Neural cell (in vitro differentiated cells): ENCODE measurements at regions not wholly inside any gene's neighbourhood (a gene's known extent, or its start where the extent isn't known, plus 50 kb on each side); places are given as distances from the start of the nearest gene placed in this dataset.
"Not testable (repeated sequence)": the region's sequence is repeated elsewhere in the genome, so short reads cannot be mapped to it uniquely, and the experiment has no call there.

Experiments
- H2AFZ ChIP-seq: fragments of 200-600, 300-800 bp; sonication (generic), shearing (Covaris generic); 2 replicates; pipeline ENCODE4 v1.6.0; 2014; ENCODE audit warnings: low read depth, mild to moderate bottlenecking, antibody characterized with exemption, low read length, moderate library complexity
- H3F3A ChIP-seq: fragments of 200-600 bp; shearing (Covaris generic); 2 replicates; pipeline ENCODE4 v1.6.1; 2016; ENCODE audit warnings: mild to moderate bottlenecking, moderate library complexity, mixed read lengths, antibody characterized with exemption, low read length; ENCODE audit not compliant: insufficient read depth, poor library complexity, severe bottlenecking
- H3K27ac ChIP-seq: fragments of 200-600, 300-800 bp; sonication (generic), shearing (Covaris generic); 2 replicates; pipeline ENCODE4 v1.5.1; 2014; ENCODE audit warnings: mild to moderate bottlenecking, low read length, moderate library complexity
- H3K27me3 ChIP-seq: fragments of 300-800, 200-600 bp; sonication (generic), shearing (Covaris generic); 2 replicates; pipeline ENCODE4 v1.6.0; 2014; ENCODE audit warnings: mild to moderate bottlenecking, low read depth, low read length, moderate library complexity; ENCODE audit not compliant: insufficient read depth
- H3K36me3 ChIP-seq: fragments of 300-800, 200-600 bp; sonication (generic), shearing (Covaris generic); 2 replicates; pipeline ENCODE4 v1.5.1; 2014; ENCODE audit warnings: mild to moderate bottlenecking, antibody characterized with exemption, low read length, moderate library complexity; ENCODE audit not compliant: insufficient read depth
- H3K4me2 ChIP-seq: fragments of 300-800, 200-600 bp; sonication (generic), shearing (Covaris generic); 2 replicates; pipeline ENCODE4 v1.6.0; 2014; ENCODE audit warnings: mild to moderate bottlenecking, low read length
- H3K4me3 ChIP-seq: fragments of 300-800, 200-600 bp; sonication (generic), shearing (Covaris generic); 2 replicates; pipeline ENCODE4 v1.5.1; 2014; ENCODE audit warnings: mild to moderate bottlenecking, low read length, moderate library complexity
- H3K79me2 ChIP-seq: fragments of 200-600 bp; shearing (Covaris generic); replicated peaks from 2 replicates; pipeline ENCODE4 v1.6.0; 2014; ENCODE audit warnings: mild to moderate bottlenecking, low read length, moderate library complexity; ENCODE audit not compliant: insufficient read depth
- H3K9ac ChIP-seq: fragments of 300-800, 200-600 bp; sonication (generic), shearing (Covaris generic); 2 replicates; pipeline ENCODE4 v1.6.1; 2016; ENCODE audit warnings: mild to moderate bottlenecking, low read length, mixed read lengths
- H3K9me2 ChIP-seq: fragments of 200-600 bp; shearing (Covaris generic); 2 replicates; pipeline ENCODE4 v1.6.1; 2016; ENCODE audit warnings: mild to moderate bottlenecking, low read length, mixed read lengths; ENCODE audit not compliant: insufficient read depth
- H3K9me3 ChIP-seq: fragments of 200-600, 300-800 bp; sonication (generic), shearing (Covaris generic); 2 replicates; pipeline ENCODE4 v1.6.1; 2016; ENCODE audit warnings: mild to moderate bottlenecking, mixed run types, low read length, moderate library complexity, mixed read lengths
- H4K20me1 ChIP-seq: fragments of 200-600 bp; shearing (Covaris generic); 2 replicates; pipeline ENCODE4 v1.6.1; 2016; ENCODE audit warnings: mild to moderate bottlenecking, mixed run types; ENCODE audit not compliant: insufficient read depth
- EP300 ChIP-seq: fragments of 450-650 bp; conservative IDR thresholded peaks from 2 replicates; pipeline ENCODE4 v1.6.1; 2014; ENCODE audit warnings: antibody characterized with exemption, mild to moderate bottlenecking, moderate library complexity; ENCODE audit not compliant: poor library complexity, severe bottlenecking
- EZH2 ChIP-seq: fragments of 200-600, 300-800 bp; shearing (Covaris generic), sonication (generic); IDR thresholded peaks from 2 replicates; pipeline ENCODE4 v1.6.1; 2014; ENCODE audit warnings: antibody characterized with exemption, low read length, borderline replicate concordance, mild to moderate bottlenecking; ENCODE audit not compliant: insufficient read depth, poor library complexity, severe bottlenecking
- MXI1 ChIP-seq: fragments of 450-650 bp; conservative IDR thresholded peaks from 2 replicates; pipeline ENCODE4 v1.6.1; 2014; ENCODE audit warnings: antibody characterized with exemption, mild to moderate bottlenecking; ENCODE audit not compliant: poor library complexity, severe bottlenecking
- POLR2AphosphoS5 ChIP-seq: IDR thresholded peaks from 2 replicates; pipeline ENCODE4 v1.6.1; 2012
- RAD21 ChIP-seq: fragments of 450-650 bp; conservative IDR thresholded peaks from 2 replicates; pipeline ENCODE4 v1.6.1; 2014; ENCODE audit warnings: antibody characterized with exemption, mild to moderate bottlenecking, moderate library complexity
- SMC3 ChIP-seq: fragments of 450-650 bp; conservative IDR thresholded peaks from 2 replicates; pipeline ENCODE4 v1.6.1; 2014; ENCODE audit warnings: antibody characterized with exemption, mild to moderate bottlenecking, moderate library complexity; ENCODE audit not compliant: poor library complexity
- TAF1 ChIP-seq: IDR thresholded peaks from 2 replicates; pipeline ENCODE4 v1.6.1; 2012; ENCODE audit warnings: low read depth
- TF ChIP-seq, protein P1 (sequence below): fragments of 450-650 bp; IDR thresholded peaks from 2 replicates; pipeline ENCODE4 v1.5.1; 2014; ENCODE audit warnings: antibody characterized with exemption, mild to moderate bottlenecking, moderate library complexity; ENCODE audit not compliant: poor library complexity, severe bottlenecking
- TF ChIP-seq, protein P2 (sequence below): IDR thresholded peaks from 2 replicates; pipeline ENCODE4 v1.6.1; 2012; ENCODE audit warnings: borderline replicate concordance

DNA sequence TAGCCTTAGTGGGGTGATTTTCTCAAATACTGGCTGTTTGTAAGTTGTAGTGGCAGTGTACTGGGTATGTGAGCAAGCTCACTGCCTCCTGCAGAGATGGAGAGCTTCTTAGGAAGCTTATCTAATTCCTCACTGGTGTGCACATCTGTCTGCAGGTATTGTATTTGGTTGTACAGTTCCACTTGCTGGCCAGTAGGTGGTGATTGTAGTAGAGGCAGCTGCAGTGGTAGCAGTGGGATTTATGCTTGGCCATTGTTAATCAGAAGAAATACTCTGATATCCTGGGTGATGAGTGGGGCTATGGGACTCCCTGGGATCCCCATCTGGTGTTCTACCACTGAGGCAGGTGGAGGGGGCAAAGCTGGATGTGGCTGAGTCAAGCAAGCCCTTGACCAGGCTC lies 276.1 kb upstream of the SPAG17 start:
- H3K27me3 ChIP-seq, result no peaks in the 10 kb centered on the region
- no peaks in the 10 kb centered on the region for H4K20me1 ChIP-seq
- H3K9ac ChIP-seq, result no peak overlapping the region
- H3K27ac ChIP-seq, result no peak overlapping the region
- H3K79me2 ChIP-seq, result no peaks in the 10 kb centered on the region
- no peak overlapping the region for H3K4me3 ChIP-seq
- H3K36me3 ChIP-seq, result no peaks in the 10 kb centered on the region
- H3F3A ChIP-seq, result no peaks in the 10 kb centered on the region
- no peak overlapping the region for H3K4me2 ChIP-seq
- no peak for TF ChIP-seq EP300
- TF ChIP-seq POLR2AphosphoS5, result no peak
- TF ChIP-seq RAD21, result no peak
- no peaks in the 10 kb centered on the region for H3K9me2 ChIP-seq
- H3K9me3 ChIP-seq, result no peaks in the 10 kb centered on the region
- H2AFZ ChIP-seq, result no peak overlapping the region

DNA sequence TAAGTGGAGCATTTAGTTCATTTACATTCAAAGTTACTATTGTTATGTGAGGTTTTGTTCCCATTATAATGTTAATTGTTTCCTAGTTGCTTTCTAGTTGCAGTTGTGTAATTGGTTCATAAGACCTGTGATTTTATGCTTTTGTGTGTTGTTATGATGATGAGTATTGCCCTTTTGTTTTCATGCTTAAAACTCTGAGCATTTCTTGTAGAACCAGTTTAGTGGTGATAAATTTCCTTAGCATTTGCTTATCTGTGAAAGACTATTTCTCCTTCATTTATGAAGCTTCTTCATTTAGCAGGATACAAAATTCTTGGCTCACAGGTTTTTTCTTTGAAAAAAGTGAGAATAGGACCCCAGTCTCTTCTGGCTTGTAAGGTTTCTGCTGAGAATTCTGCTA lies 274.8 kb upstream of the SPAG17 start:
- H3K9me2 ChIP-seq, result no peaks in the 10 kb centered on the region
- no peak overlapping the region for H3K4me3 ChIP-seq
- no peaks in the 10 kb centered on the region for H3F3A ChIP-seq
- no peak overlapping the region for H2AFZ ChIP-seq
- H3K27me3 ChIP-seq, result no peaks in the 10 kb centered on the region
- H4K20me1 ChIP-seq, result no peaks in the 10 kb centered on the region
- H3K36me3 ChIP-seq, result no peaks in the 10 kb centered on the region
- TF ChIP-seq, protein P1, sequence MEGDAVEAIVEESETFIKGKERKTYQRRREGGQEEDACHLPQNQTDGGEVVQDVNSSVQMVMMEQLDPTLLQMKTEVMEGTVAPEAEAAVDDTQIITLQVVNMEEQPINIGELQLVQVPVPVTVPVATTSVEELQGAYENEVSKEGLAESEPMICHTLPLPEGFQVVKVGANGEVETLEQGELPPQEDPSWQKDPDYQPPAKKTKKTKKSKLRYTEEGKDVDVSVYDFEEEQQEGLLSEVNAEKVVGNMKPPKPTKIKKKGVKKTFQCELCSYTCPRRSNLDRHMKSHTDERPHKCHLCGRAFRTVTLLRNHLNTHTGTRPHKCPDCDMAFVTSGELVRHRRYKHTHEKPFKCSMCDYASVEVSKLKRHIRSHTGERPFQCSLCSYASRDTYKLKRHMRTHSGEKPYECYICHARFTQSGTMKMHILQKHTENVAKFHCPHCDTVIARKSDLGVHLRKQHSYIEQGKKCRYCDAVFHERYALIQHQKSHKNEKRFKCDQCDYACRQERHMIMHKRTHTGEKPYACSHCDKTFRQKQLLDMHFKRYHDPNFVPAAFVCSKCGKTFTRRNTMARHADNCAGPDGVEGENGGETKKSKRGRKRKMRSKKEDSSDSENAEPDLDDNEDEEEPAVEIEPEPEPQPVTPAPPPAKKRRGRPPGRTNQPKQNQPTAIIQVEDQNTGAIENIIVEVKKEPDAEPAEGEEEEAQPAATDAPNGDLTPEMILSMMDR, result no peak
- TF ChIP-seq TAF1 (no peak), MXI1 (no peak), POLR2AphosphoS5 (no peak), EZH2 (no peak), EP300 (no peak), SMC3 (no peak), RAD21 (no peak)
- TF ChIP-seq, protein P2, sequence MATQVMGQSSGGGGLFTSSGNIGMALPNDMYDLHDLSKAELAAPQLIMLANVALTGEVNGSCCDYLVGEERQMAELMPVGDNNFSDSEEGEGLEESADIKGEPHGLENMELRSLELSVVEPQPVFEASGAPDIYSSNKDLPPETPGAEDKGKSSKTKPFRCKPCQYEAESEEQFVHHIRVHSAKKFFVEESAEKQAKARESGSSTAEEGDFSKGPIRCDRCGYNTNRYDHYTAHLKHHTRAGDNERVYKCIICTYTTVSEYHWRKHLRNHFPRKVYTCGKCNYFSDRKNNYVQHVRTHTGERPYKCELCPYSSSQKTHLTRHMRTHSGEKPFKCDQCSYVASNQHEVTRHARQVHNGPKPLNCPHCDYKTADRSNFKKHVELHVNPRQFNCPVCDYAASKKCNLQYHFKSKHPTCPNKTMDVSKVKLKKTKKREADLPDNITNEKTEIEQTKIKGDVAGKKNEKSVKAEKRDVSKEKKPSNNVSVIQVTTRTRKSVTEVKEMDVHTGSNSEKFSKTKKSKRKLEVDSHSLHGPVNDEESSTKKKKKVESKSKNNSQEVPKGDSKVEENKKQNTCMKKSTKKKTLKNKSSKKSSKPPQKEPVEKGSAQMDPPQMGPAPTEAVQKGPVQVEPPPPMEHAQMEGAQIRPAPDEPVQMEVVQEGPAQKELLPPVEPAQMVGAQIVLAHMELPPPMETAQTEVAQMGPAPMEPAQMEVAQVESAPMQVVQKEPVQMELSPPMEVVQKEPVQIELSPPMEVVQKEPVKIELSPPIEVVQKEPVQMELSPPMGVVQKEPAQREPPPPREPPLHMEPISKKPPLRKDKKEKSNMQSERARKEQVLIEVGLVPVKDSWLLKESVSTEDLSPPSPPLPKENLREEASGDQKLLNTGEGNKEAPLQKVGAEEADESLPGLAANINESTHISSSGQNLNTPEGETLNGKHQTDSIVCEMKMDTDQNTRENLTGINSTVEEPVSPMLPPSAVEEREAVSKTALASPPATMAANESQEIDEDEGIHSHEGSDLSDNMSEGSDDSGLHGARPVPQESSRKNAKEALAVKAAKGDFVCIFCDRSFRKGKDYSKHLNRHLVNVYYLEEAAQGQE, result no peak
- no peak overlapping the region for H3K4me2 ChIP-seq
- H3K27ac ChIP-seq, result no peak overlapping the region
- no peak overlapping the region for H3K9ac ChIP-seq
- no peaks in the 10 kb centered on the region for H3K9me3 ChIP-seq
- H3K79me2 ChIP-seq, result no peaks in the 10 kb centered on the region

DNA sequence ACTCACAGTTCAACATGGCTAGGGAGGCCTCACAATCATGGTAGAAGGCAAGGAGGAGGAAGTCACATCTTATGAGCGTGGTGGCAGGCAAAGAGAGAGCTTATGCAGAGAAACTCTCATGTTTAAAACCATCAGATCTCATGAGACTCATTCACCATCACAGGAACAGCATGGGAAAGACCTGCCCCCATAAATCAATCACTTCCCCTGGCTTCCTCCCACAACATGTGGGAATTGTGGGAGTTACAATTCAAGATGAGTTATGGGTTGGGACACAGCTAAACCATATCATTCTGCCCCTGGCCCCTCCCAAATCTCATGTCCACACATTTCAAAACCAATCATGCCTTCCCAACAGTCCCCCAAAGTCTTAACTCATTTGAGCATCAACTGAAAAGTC lies 268.8 kb upstream of the SPAG17 start:
- H2AFZ ChIP-seq, H3K4me2 ChIP-seq, H4K20me1 ChIP-seq, H3K9ac ChIP-seq, H3K79me2 ChIP-seq, H3K4me3 ChIP-seq, H3K9me3 ChIP-seq, H3K9me2 ChIP-seq, H3K27me3 ChIP-seq, H3K36me3 ChIP-seq, H3K27ac ChIP-seq, H3F3A ChIP-seq: not testable (repeated sequence)
